Caco-2 (cell line): ENCODE measurements at regions not wholly inside any gene's neighbourhood (a gene's known extent, or its start where the extent isn't known, plus 50 kb on each side); places are given as distances from the start of the nearest gene placed in this dataset.
"Not testable (repeated sequence)": the region's sequence is repeated elsewhere in the genome, so short reads cannot be mapped to it uniquely, and the experiment has no call there.

Experiments
- BruUV-seq: library from RNA; stranded (reverse); fragments of 400-500 nt; replicated peaks from 2 replicates; lab custom pipeline; 2021; lab: Mats Ljungman, UMichigan
- CTCF ChIA-PET: fragments of 300-600 bp; sonication (Branson Sonifier 250); formaldehyde crosslinking; loops from one replicate; lab custom pipeline; 2022; ENCODE audit warnings: antibody characterized with exemption; lab: Charles Lee
- POLR2A ChIA-PET: fragments of 300-600 bp; sonication (Branson Sonifier 250); formaldehyde crosslinking; loops from one replicate; lab custom pipeline; 2022; ENCODE audit warnings: antibody characterized with exemption; lab: Charles Lee
- DNase-seq, 2 experiments: peaks; one replicate each; pipeline versions ENCODE4 v3.0.0 to v3.0.0-alpha.2; 2020 to 2022
- H3K27me3 ChIP-seq: replicated peaks from 2 replicates; pipeline ENCODE4 v1.6.0; 2011; ENCODE audit warnings: low read length; ENCODE audit not compliant: control insufficient read depth, insufficient read depth
- H3K36me3 ChIP-seq: 2 replicates; pipeline ENCODE4 v1.5.1; 2011; ENCODE audit warnings: low read length; ENCODE audit not compliant: control insufficient read depth, insufficient read depth
- H3K4me1 ChIP-seq: fragments of 250-450 bp; sonication (Bioruptor Pico); 2 replicates; pipeline ENCODE4 v1.5.1; 2020; ENCODE audit warnings: mild to moderate bottlenecking
- H3K4me3 ChIP-seq: 2 replicates; pipeline ENCODE4 v1.5.1; 2011; ENCODE audit warnings: low read depth, mild to moderate bottlenecking, control low read depth, low read length
- H3K9me3 ChIP-seq: fragments of 250-450 bp; sonication (Bioruptor Pico); 2 replicates; pipeline ENCODE4 v1.5.1; 2020; ENCODE audit warnings: mild to moderate bottlenecking, moderate library complexity
- H3K27ac Mint-ChIP-seq: one replicate; pipeline ENCODE4 v1.8.0; 2022; ENCODE audit warnings: mixed read lengths; ENCODE audit not compliant: unreplicated experiment
- H3K27me3 Mint-ChIP-seq: one replicate; pipeline ENCODE4 v1.8.0; 2022; ENCODE audit warnings: mixed read lengths; ENCODE audit not compliant: insufficient read depth, unreplicated experiment
- H3K36me3 Mint-ChIP-seq: one replicate; pipeline ENCODE4 v1.8.0; 2022; ENCODE audit warnings: mild to moderate bottlenecking, mixed read lengths; ENCODE audit not compliant: insufficient read depth, unreplicated experiment
- H3K4me1 Mint-ChIP-seq: one replicate; pipeline ENCODE4 v1.8.0; 2022; ENCODE audit warnings: low read depth, mixed read lengths; ENCODE audit not compliant: unreplicated experiment
- H3K4me3 Mint-ChIP-seq: one replicate; pipeline ENCODE4 v1.8.0; 2022; ENCODE audit warnings: mild to moderate bottlenecking, moderate library complexity, mixed read lengths; ENCODE audit not compliant: unreplicated experiment
- H3K9me3 Mint-ChIP-seq: one replicate; pipeline ENCODE4 v1.8.0; 2022; ENCODE audit warnings: mixed read lengths; ENCODE audit not compliant: unreplicated experiment
- CTCF ChIP-seq, 2 experiments: fragments of 200-600 bp in 1 of 2; IDR thresholded peaks; 1 replicate in 1 of 2; 2 replicates in 1 of 2; pipeline versions ENCODE4 v1.5.1 to v1.8.0; 2011 to 2022; ENCODE audit warnings: antibody characterized with exemption in 1 of 2, control low read depth in 1 of 2, inconsistent platforms in 1 of 2, low read depth in 1 of 2, low read length in 1 of 2, mild to moderate bottlenecking in 1 of 2, moderate library complexity in 1 of 2; ENCODE audit not compliant: insufficient read depth in 1 of 2, severe bottlenecking in 1 of 2, unreplicated experiment in 1 of 2
- intact Hi-C: fragments of 100-400 bp; cut with micrococcal nuclease; formaldehyde crosslinking; loops from one replicate; pipeline ENCODE4 v1.10.0; 2022; ENCODE audit not compliant: unreplicated experiment

- H3K4me3 Mint-ChIP-seq, result no peak overlapping the region
- peaks cover under 1% of the 10 kb centered on the region for H3K4me1 Mint-ChIP-seq
- Histone ChIP-seq H3K27me3 (no peaks in the 10 kb centered on the region), H3K4me1 (no peaks in the 10 kb centered on the region), H3K9me3 (no peaks in the 10 kb centered on the region), H3K4me3 (no peak overlapping the region), H3K36me3 (no peaks in the 10 kb centered on the region)
- TF ChIP-seq CTCF (IDR thresholded peaks at IDR 0.05; ENCODE audit: insufficient read depth in 1 of 2, low read depth in 1 of 2, low read length in 1 of 2, severe bottlenecking in 1 of 2, unreplicated experiment in 1 of 2), result no peak
- POLR2A ChIA-PET, result no interaction called here
- CTCF ChIA-PET, result no interaction called here
- intact Hi-C loops, result no loop called here
- BruUV-seq, result no TSS peak
- no peaks in the 10 kb centered on the region for H3K36me3 Mint-ChIP-seq
- DNase-seq, result no peak
- no peak overlapping the region for H3K27ac Mint-ChIP-seq
- H3K27me3 Mint-ChIP-seq, result no peaks in the 10 kb centered on the region
- H3K9me3 Mint-ChIP-seq, result peaks cover 28% of the 10 kb centered on the region
These were observed 247.3 kb upstream of the NSMCE3 start for GRCh38 chr15:29516929-29517328.

- TF ChIP-seq CTCF (IDR thresholded peaks at IDR 0.05; ENCODE audit: insufficient read depth in 1 of 2, low read depth in 1 of 2, low read length in 1 of 2, severe bottlenecking in 1 of 2, unreplicated experiment in 1 of 2), result no peak
- Mint-ChIP-seq H3K36me3 (no peaks in the 10 kb centered on the region), H3K27ac (no peak overlapping the region), H3K9me3 (peaks cover 24% of the 10 kb centered on the region), H3K4me1 (no peaks in the 10 kb centered on the region), H3K4me3 (no peak overlapping the region), H3K27me3 (no peaks in the 10 kb centered on the region)
- H3K4me1 ChIP-seq, result no peaks in the 10 kb centered on the region
- BruUV-seq, result no TSS peak
- H3K4me3 ChIP-seq, result no peak overlapping the region
- DNase-seq, result no peak
- CTCF ChIA-PET, result no interaction called here
- no peaks in the 10 kb centered on the region for H3K36me3 ChIP-seq
- no peaks in the 10 kb centered on the region for H3K27me3 ChIP-seq
- H3K9me3 ChIP-seq, result no peaks in the 10 kb centered on the region
- intact Hi-C loops, result no loop called here
- POLR2A ChIA-PET, result no interaction called here
These were observed 245.3 kb upstream of the NSMCE3 start for GRCh38 chr15:29514926-29515325.

- intact Hi-C loops, result no loop called here
- Mint-ChIP-seq H3K27me3 (peaks cover 2% of the 10 kb centered on the region), H3K4me3 (no peak overlapping the region), H3K36me3 (no peaks in the 10 kb centered on the region), H3K4me1 (no peaks in the 10 kb centered on the region), H3K27ac (no peak overlapping the region), H3K9me3 (peaks cover 10% of the 10 kb centered on the region)
- H3K4me1 ChIP-seq, result no peaks in the 10 kb centered on the region
- ChIA-PET POLR2A (no interaction called here), CTCF (no interaction called here)
- H3K36me3 ChIP-seq, result no peaks in the 10 kb centered on the region
- BruUV-seq, result no TSS peak
- H3K9me3 ChIP-seq, result no peaks in the 10 kb centered on the region
- DNase-seq, result no peak
- H3K27me3 ChIP-seq, result no peaks in the 10 kb centered on the region
- no peak for TF ChIP-seq CTCF (IDR thresholded peaks at IDR 0.05; ENCODE audit: insufficient read depth in 1 of 2, low read depth in 1 of 2, low read length in 1 of 2, severe bottlenecking in 1 of 2, unreplicated experiment in 1 of 2)
- no peak overlapping the region for H3K4me3 ChIP-seq
These were observed 242.0 kb upstream of the NSMCE3 start for GRCh38 chr15:29511663-29512062.

GRCh38 chr15:29505535-29505934, 235.9 kb upstream of the NSMCE3 start:
- H3K9me3 ChIP-seq, H3K27ac Mint-ChIP-seq, H3K4me1 Mint-ChIP-seq, H3K4me1 ChIP-seq, BruUV-seq, intact Hi-C loops, DNase-seq, POLR2A ChIA-PET, H3K36me3 Mint-ChIP-seq, H3K36me3 ChIP-seq, H3K4me3 Mint-ChIP-seq, H3K27me3 ChIP-seq, H3K4me3 ChIP-seq: not testable (repeated sequence)
- CTCF ChIA-PET, result interaction anchor here (0.6 kb wide), 1 partner anchor 18 kb away, joined by 3 read pairs; no protein-coding TSS in a partner anchor
- Mint-ChIP-seq H3K9me3 (peaks cover 10% of the 10 kb centered on the region), H3K27me3 (peaks cover 15% of the 10 kb centered on the region)
